Stimulated activated CD4-positive, alpha-beta T cell treated with anti-CD3 and anti-CD28 coated beads, Interleukin-2, amount 100 ng/mL, for 24 hours (primary cell): ENCODE measurements at regions not wholly inside any gene's neighbourhood (a gene's known extent, or its start where the extent isn't known, plus 50 kb on each side); places are given as distances from the start of the nearest gene placed in this dataset.
"Not testable (repeated sequence)": the region's sequence is repeated elsewhere in the genome, so short reads cannot be mapped to it uniquely, and the experiment has no call there.

Experiments used
- DNase-seq, 2 donors: peaks; one replicate each; pipeline ENCODE4 v3.0.0-alpha.2; 2020

GRCh38 chr3:5861151-5861550 is 673.6 kb downstream of the EDEM1 start:
- DNase-seq: no peak

GRCh38 chr3:5874931-5875341 is 687.4 kb downstream of the EDEM1 start:
- DNase-seq: no peak

GRCh38 chr3:5888851-5889250 is 701.3 kb downstream of the EDEM1 start:
- no peak for DNase-seq

GRCh38 chr3:5889374-5889773 is 701.9 kb downstream of the EDEM1 start:
- DNase-seq: no peak

- no peak for DNase-seq
Observed at GRCh38 chr3:5891711-5892110, 704.2 kb downstream of the EDEM1 start.

- DNase-seq: no peak
Observed at GRCh38 chr3:5898106-5898505, 710.6 kb downstream of the EDEM1 start.

GRCh38 chr3:5899014-5899761 is 711.7 kb downstream of the EDEM1 start:
- DNase-seq: no peak

- no peak for DNase-seq
Observed at GRCh38 chr3:5917932-5918331, 730.4 kb downstream of the EDEM1 start.

- no peak for DNase-seq
Observed at GRCh38 chr3:5918626-5919025, 731.1 kb downstream of the EDEM1 start.

- DNase-seq: no peak
Observed at GRCh38 chr3:5929027-5929426, 741.5 kb downstream of the EDEM1 start.

- not testable (repeated sequence) for DNase-seq
Observed at GRCh38 chr3:5944061-5944460, 756.6 kb downstream of the EDEM1 start.

- no peak for DNase-seq
Observed at GRCh38 chr3:5948084-5948483, 760.6 kb downstream of the EDEM1 start.

GRCh38 chr3:5951026-5951425 is 763.5 kb downstream of the EDEM1 start:
- no peak for DNase-seq

GRCh38 chr3:5972586-5972985 is 785.1 kb downstream of the EDEM1 start:
- no peak for DNase-seq

- DNase-seq: no peak
Observed at GRCh38 chr3:5974630-5975322, 787.3 kb downstream of the EDEM1 start.

- no peak for DNase-seq
Observed at GRCh38 chr3:5977331-5977730, 789.8 kb downstream of the EDEM1 start.

GRCh38 chr3:5980475-5980874 is 793.0 kb downstream of the EDEM1 start:
- no peak for DNase-seq

GRCh38 chr3:5994651-5995050 is 807.1 kb downstream of the EDEM1 start:
- DNase-seq: no peak

GRCh38 chr3:6018456-6018855 is 830.9 kb downstream of the EDEM1 start:
- DNase-seq: no peak

GRCh38 chr3:6022621-6023020 is 835.1 kb downstream of the EDEM1 start:
- DNase-seq: no peak

GRCh38 chr3:6025032-6025431 is 835.9 kb upstream of the GRM7 start:
- DNase-seq: no peak

GRCh38 chr3:6030648-6031047 is 830.3 kb upstream of the GRM7 start:
- not testable (repeated sequence) for DNase-seq

GRCh38 chr3:6035626-6036025 is 825.3 kb upstream of the GRM7 start:
- no peak for DNase-seq

- DNase-seq: no peak
Observed at GRCh38 chr3:6039971-6040370, 820.9 kb upstream of the GRM7 start.

GRCh38 chr3:6041894-6042293 is 819.0 kb upstream of the GRM7 start:
- no peak for DNase-seq
